Erythroblast (primary cell): ENCODE measurements at regions not wholly inside any gene's neighbourhood (a gene's known extent, or its start where the extent isn't known, plus 50 kb on each side); places are given as distances from the start of the nearest gene placed in this dataset.

ENCODE experiments used
- GATA1 ChIP-seq: IDR thresholded peaks from 2 replicates; pipeline ENCODE4 v1.6.1; 2011; ENCODE audit warnings: low read depth, mild to moderate bottlenecking, control low read depth, low read length, moderate library complexity
- POLR2A ChIP-seq: IDR thresholded peaks from 2 replicates; pipeline ENCODE4 v1.6.1; 2011; ENCODE audit warnings: mild to moderate bottlenecking, low read length

- TF ChIP-seq POLR2A, result no peak
- no peak for TF ChIP-seq GATA1
These were observed 184.5 kb downstream of the MRPS30 start for GRCh38 chr5:44993286-44993685.
